Endothelial cell of hepatic sinusoid (primary cell): ENCODE measurements at regions not wholly inside any gene's neighbourhood (a gene's known extent, or its start where the extent isn't known, plus 50 kb on each side); places are given as distances from the start of the nearest gene placed in this dataset.

ENCODE experiments used
- in situ Hi-C: cut with HindIII; loops from 2 replicates; pipeline ENCODE4 v1.10.0; 2017; ENCODE audit warnings: low sequenced_read_pairs

DNA sequence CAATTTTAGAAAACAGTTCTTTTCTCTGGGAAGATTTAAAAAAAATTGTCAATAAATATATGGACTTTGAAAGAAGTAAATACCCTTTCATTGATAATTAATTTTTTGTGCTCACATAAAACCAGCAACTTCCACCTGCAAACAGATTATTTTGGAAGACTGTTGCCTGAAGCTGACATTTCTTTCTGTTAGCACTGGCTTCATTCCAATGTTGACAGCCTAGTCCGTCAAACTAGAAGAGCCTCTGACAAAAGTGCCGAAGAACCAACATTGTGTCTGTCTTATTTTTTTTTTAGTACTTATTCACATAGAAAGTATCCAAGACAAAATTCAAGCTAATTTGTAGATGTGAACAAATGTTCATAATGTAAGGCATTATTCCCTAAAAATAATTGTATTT lies 108.6 kb upstream of the TMEM161B start:
- in situ Hi-C loops, result no loop called here

DNA sequence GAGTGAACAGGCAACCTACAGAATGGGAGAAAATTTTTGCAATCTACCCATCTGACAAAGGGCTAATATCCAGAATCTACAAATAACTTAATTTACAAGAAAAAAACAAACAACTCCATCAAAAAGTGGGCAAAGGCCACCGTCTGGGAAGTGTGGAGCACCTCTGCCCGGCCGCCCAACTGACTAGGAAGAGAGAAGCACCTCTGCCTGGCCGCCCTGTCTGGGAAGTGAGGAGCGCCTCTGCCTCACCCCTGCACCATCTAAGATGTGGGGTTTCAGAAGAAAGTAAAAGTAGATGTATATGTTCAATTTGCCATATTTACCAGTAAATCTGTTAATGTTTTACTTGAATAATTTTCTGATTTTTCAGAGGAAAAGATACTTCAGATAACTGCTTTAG lies 108.1 kb upstream of the TMEM161B start:
- in situ Hi-C loops, result no loop called here

GRCh38 chr5:88374391-88374790 lies 105.7 kb upstream of the TMEM161B start:
- in situ Hi-C loops, result no loop called here

DNA sequence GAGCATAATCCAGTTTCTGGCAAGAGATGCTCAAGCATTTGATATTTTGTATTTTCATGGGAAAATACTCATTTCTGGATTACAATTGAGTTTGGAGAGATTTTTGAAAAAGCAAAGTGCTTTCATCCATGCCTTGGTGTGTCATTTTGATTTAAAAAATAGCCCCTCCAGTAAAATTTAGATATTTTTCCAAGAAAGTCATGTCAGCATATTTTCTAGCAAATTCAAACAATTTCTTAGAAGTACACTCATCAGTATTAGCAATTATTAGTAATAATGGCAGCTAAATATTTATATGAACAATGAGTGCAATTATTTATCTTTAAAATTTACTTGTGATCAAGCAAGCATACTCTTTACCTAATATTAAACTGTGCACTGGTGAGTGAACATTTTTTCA lies 102.2 kb upstream of the TMEM161B start:
- in situ Hi-C loops, result no loop called here

DNA sequence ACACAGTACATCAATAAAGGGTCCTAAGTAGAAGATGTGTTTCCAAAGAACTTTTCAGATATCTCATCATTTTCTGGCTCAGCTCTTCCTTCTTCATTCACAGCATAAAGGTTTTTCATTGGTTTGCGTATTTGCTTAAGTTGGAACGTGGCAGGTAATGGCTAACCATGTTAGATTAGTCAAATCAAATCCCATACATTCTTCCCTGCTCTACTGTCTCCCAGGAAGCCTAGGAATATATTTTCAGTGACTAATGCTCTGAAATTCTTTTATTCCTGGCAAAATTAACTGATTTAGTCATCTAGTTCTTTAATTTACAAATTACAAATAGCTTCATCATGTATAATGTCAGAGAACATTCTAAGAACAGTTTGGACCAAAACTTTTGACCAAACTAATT lies 99.6 kb upstream of the TMEM161B start:
- in situ Hi-C loops, result no loop called here

GRCh38 chr5:88364991-88365390 lies 96.3 kb upstream of the TMEM161B start:
- in situ Hi-C loops, result no loop called here

GRCh38 chr5:88355490-88356050 lies 86.9 kb upstream of the TMEM161B start:
- in situ Hi-C loops, result no loop called here

- in situ Hi-C loops, result no loop called here
Observed at GRCh38 chr5:88325868-88326267, 57.2 kb upstream of the TMEM161B start.

GRCh38 chr5:88322785-88323184 lies 54.1 kb upstream of the TMEM161B start:
- in situ Hi-C loops, result no loop called here
